A549 (cell line): ENCODE measurements at regions not wholly inside any gene's neighbourhood (a gene's known extent, or its start where the extent isn't known, plus 50 kb on each side); places are given as distances from the start of the nearest gene placed in this dataset.

Source experiments
- ATAC-seq, 2 experiments: fragments of 200-7000 bp in 1 of 2; fragments of >200 bp in 1 of 2; cut with Nextera tagmentation in 1 of 2; cut with Tn5 transposase in 1 of 2; 3 replicates each; pipeline versions ENCODE4 v1.8.0 to v1.9.1; 2018 to 2020; ENCODE audit warnings: mild to moderate bottlenecking in 1 of 2, moderate library complexity in 1 of 2
- CTCF ChIA-PET: fragments of 300-600 bp; sonication (Branson Sonifier 250); formaldehyde crosslinking; extraction: SDS; loops from one replicate; lab custom pipeline; 2021; ENCODE audit warnings: antibody characterized with exemption, inconsistent platforms; lab: Yijun Ruan, JAX
- POLR2A ChIA-PET: fragments of 350-600 bp; formaldehyde crosslinking; extraction: SDS; loops from one replicate; lab custom pipeline; 2021; ENCODE audit warnings: antibody characterized with exemption, inconsistent platforms; lab: Yijun Ruan, JAX
- DNase-seq, 2 experiments: peaks; one replicate each; pipeline versions ENCODE4 v3.0.0 to v3.0.0-alpha.2; 2011 to 2016; ENCODE audit warnings: low read depth in 1 of 2, low spot score in 1 of 2
- FAIRE-seq: peaks from 2 replicates; lab custom pipeline; 2011; peaks lifted over from hg19 to GRCh38; lab: Jason Lieb, UNC
- H3K27ac ChIP-seq, 2 experiments: fragments of >200 bp; sonication (Bioruptor Twin); formaldehyde crosslinking; 3 replicates each; pipeline ENCODE4 v1.5.1; 2016 to 2017
- H3K4me1 ChIP-seq: fragments of >200 bp; sonication (Bioruptor Twin); formaldehyde crosslinking; 3 replicates; pipeline ENCODE4 v1.6.1; 2016
- H3K4me2 ChIP-seq: fragments of >200 bp; sonication (Bioruptor Twin); formaldehyde crosslinking; 3 replicates; pipeline ENCODE4 v1.6.1; 2016
- H3K4me3 ChIP-seq: fragments of >200 bp; sonication (Bioruptor Twin); formaldehyde crosslinking; 3 replicates; pipeline ENCODE4 v1.5.1; 2016
- H3K9me3 ChIP-seq: fragments of >200 bp; sonication (Bioruptor Twin); formaldehyde crosslinking; 3 replicates; pipeline ENCODE4 v1.6.1; 2016
- CBX8 ChIP-seq: fragments of 200-600 bp; sonication (generic); IDR thresholded peaks from 2 replicates; pipeline ENCODE4 v1.6.1; 2016
- EHMT2 ChIP-seq: fragments of 200-600 bp; sonication (generic); IDR thresholded peaks from 2 replicates; pipeline ENCODE4 v1.6.1; 2016; ENCODE audit warnings: antibody characterized with exemption, low read depth, mild to moderate bottlenecking, moderate library complexity
- HES2 ChIP-seq: fragments of >200 bp; sonication (Bioruptor Twin); formaldehyde crosslinking; IDR thresholded peaks from 2 replicates; pipeline ENCODE4 v1.6.1; 2016
- HEYL ChIP-seq: fragments of 250-450 bp; sonication (Bioruptor Pico); IDR thresholded peaks from 2 replicates; pipeline ENCODE4 v1.8.0; 2021; ENCODE audit warnings: mild to moderate bottlenecking, moderate library complexity
- HOXA7 ChIP-seq: fragments of 250-450 bp; sonication (Bioruptor Pico); IDR thresholded peaks from 2 replicates; pipeline ENCODE4 v1.5.0; 2020; ENCODE audit warnings: mild to moderate bottlenecking, moderate library complexity
- HOXB5 ChIP-seq: fragments of 250-450 bp; sonication (Bioruptor Pico); IDR thresholded peaks from 2 replicates; pipeline ENCODE4 v1.5.0; 2020; ENCODE audit warnings: mild to moderate bottlenecking, moderate library complexity
- KDM1A ChIP-seq: fragments of 200-600 bp; sonication (generic); IDR thresholded peaks from 2 replicates; pipeline ENCODE4 v1.6.1; 2016; ENCODE audit warnings: low read depth, mild to moderate bottlenecking
- MAZ ChIP-seq: fragments of 150-350 bp; IDR thresholded peaks from 2 replicates; pipeline ENCODE4 v1.6.1; 2014; ENCODE audit warnings: antibody characterized with exemption, low read depth, low read length, borderline replicate concordance
- NFE2L2 ChIP-seq: fragments of 150-350 bp; conservative IDR thresholded peaks from 2 replicates; pipeline ENCODE4 v1.6.1; 2014; ENCODE audit warnings: low read length
- NPAS2 ChIP-seq: fragments of 250-450 bp; sonication (Bioruptor Pico); IDR thresholded peaks from 2 replicates; pipeline ENCODE4 v1.8.0; 2022; ENCODE audit warnings: mild to moderate bottlenecking, moderate library complexity, borderline replicate concordance
- PBX3 ChIP-seq: IDR thresholded peaks from 2 replicates; pipeline ENCODE4 v1.6.1; 2012
- PHF8 ChIP-seq: fragments of 200-600 bp; sonication (generic); IDR thresholded peaks from 2 replicates; pipeline ENCODE4 v1.6.1; 2016; ENCODE audit warnings: low read depth, mild to moderate bottlenecking, antibody characterized with exemption, moderate library complexity, borderline replicate concordance
- RAD21 ChIP-seq, 2 experiments: fragments of >200 bp in 1 of 2; sonication (Bioruptor Twin) in 1 of 2; formaldehyde crosslinking in 1 of 2; IDR thresholded peaks in 1 of 2; conservative IDR thresholded peaks in 1 of 2; 2 replicates in 1 of 2; 3 replicates in 1 of 2; pipeline ENCODE4 v1.6.1; 2012 to 2018; ENCODE audit warnings: inconsistent platforms in 1 of 2
- RCOR1 ChIP-seq: fragments of 150-350 bp; IDR thresholded peaks from 2 replicates; pipeline ENCODE4 v1.6.1; 2014; ENCODE audit warnings: antibody characterized with exemption, low read length, low read depth
- SREBF2 ChIP-seq: fragments of 450-650 bp; IDR thresholded peaks from 2 replicates; pipeline ENCODE4 v1.6.1; 2014; ENCODE audit warnings: mild to moderate bottlenecking, moderate library complexity
- TFCP2L1 ChIP-seq: fragments of 250-450 bp; sonication (Bioruptor Pico); IDR thresholded peaks from 2 replicates; pipeline ENCODE4 v1.5.0; 2021; ENCODE audit warnings: mild to moderate bottlenecking
- USF2 ChIP-seq: fragments of 450-650 bp; IDR thresholded peaks from 2 replicates; pipeline ENCODE4 v1.6.1; 2014; ENCODE audit warnings: antibody characterized with exemption
- ZFP36 ChIP-seq: fragments of 450-650 bp; IDR thresholded peaks from 2 replicates; pipeline ENCODE4 v1.6.1; 2014; ENCODE audit warnings: borderline replicate concordance; ENCODE audit not compliant: partially characterized antibody
- ZSCAN20 ChIP-seq: fragments of 250-450 bp; sonication (Bioruptor Pico); IDR thresholded peaks from 2 replicates; pipeline ENCODE4 v1.8.0; 2022; ENCODE audit warnings: mild to moderate bottlenecking, moderate library complexity
- WGBS: methylation state at CpG from one replicate; pipeline ENCODE4 v1.1.6; 2017; ENCODE audit errors: missing lambda C conversion rate; 5-methylcytosine and 5-hydroxymethylcytosine counted together

DNA sequence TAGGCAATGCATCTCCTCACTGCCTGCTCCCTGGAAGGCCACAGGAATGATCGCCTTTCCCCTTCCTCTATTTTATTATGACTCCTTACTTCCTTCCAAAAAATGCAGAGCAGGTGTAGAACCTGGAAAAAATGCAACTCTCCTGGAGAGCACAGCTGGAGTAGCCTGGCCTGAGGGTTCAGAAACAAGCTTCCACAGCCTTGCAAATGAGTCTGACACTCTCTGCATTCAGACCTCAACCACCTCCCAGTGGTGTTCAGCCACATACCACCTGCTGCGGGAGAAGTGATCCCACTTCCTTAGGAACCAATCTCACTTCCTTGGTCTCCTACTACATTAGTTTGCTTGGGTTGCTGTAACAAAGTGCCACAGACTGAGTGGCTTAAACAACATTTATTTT, 368.1 kb upstream of the NOCT start:
- TF ChIP-seq USF2 (no peak), KDM1A (no peak), ZSCAN20 (CRISPR knock-in tag) (no peak), NPAS2 (no peak), HES2 (no peak), SREBF2 (no peak), RAD21 (conservative IDR thresholded peaks at IDR 0.05 in 1 of 2, IDR thresholded peaks at IDR 0.05 in 1 of 2) (no peak)
- ATAC-seq (no peak), FAIRE-seq (no peak), DNase-seq (no peak)
- POLR2A ChIA-PET, result no interaction called here
- Histone ChIP-seq H3K4me1 (no peaks in the 10 kb centered on the region), H3K27ac (no peak overlapping the region), H3K9me3 (no peaks in the 10 kb centered on the region), H3K4me3 (no peak overlapping the region), H3K4me2 (no peak overlapping the region)
- 75% methylated on average over 2 of the region's 2 CpGs for WGBS
- CTCF ChIA-PET, result no interaction called here

GRCh38 chr4:138646383-138646782, 369.2 kb upstream of the NOCT start:
- Histone ChIP-seq H3K27ac (no peak overlapping the region), H3K4me2 (no peak overlapping the region), H3K9me3 (no peaks in the 10 kb centered on the region), H3K4me1 (no peaks in the 10 kb centered on the region), H3K4me3 (no peak overlapping the region)
- WGBS, result 28% methylated on average over 4 of the region's 4 CpGs
- FAIRE-seq, result no peak
- ChIA-PET CTCF (interaction anchor here (0.5 kb wide), 1 partner anchor 27 kb away, joined by 4 read pairs; no protein-coding TSS in a partner anchor), POLR2A (no interaction called here)
- DNase-seq, result no peak
- no peak for ATAC-seq
- TF ChIP-seq USF2 (no peak), ZFP36 (no peak), KDM1A (no peak), HEYL (CRISPR knock-in tag) (no peak)

GRCh38 chr4:138645289-138645688, 370.3 kb upstream of the NOCT start:
- FAIRE-seq, result no peak
- Histone ChIP-seq H3K27ac (no peak overlapping the region), H3K4me3 (no peak overlapping the region), H3K4me1 (no peaks in the 10 kb centered on the region), H3K9me3 (no peaks in the 10 kb centered on the region), H3K4me2 (no peak overlapping the region)
- no peak for ATAC-seq
- CTCF ChIA-PET, result interaction anchor here (1.6 kb wide), 1 partner anchor 35 kb away, joined by 4 read pairs; no protein-coding TSS in a partner anchor
- no peak for DNase-seq
- POLR2A ChIA-PET, result no interaction called here
- 62% methylated on average over 4 of the region's 4 CpGs for WGBS
- TF ChIP-seq MAZ (no peak), SREBF2 (no peak), HOXB5 (CRISPR knock-in tag) (no peak), HES2 (no peak), TFCP2L1 (CRISPR knock-in tag) (no peak), RCOR1 (no peak), USF2 (no peak), HEYL (CRISPR knock-in tag) (no peak), EHMT2 (no peak), HOXA7 (no peak), PHF8 (no peak), PBX3 (no peak), NPAS2 (no peak), CBX8 (no peak), NFE2L2 (no peak)
